Effector memory CD4-positive, alpha-beta T cell (primary cell): ENCODE measurements at regions not wholly inside any gene's neighbourhood (a gene's known extent, or its start where the extent isn't known, plus 50 kb on each side); places are given as distances from the start of the nearest gene placed in this dataset.

Experiments used
- DNase-seq, 3 donors: peaks; one replicate each; pipeline ENCODE4 v3.0.0-alpha.2; 2020
- H3K27ac ChIP-seq: 2 replicates; pipeline ENCODE4 v1.7.0; 2013; ENCODE audit warnings: mild to moderate bottlenecking, low read length, moderate library complexity; ENCODE audit not compliant: insufficient read depth, poor library complexity, severe bottlenecking
- H3K27me3 ChIP-seq: replicated peaks from 2 replicates; pipeline ENCODE4 v1.7.0; 2013; ENCODE audit warnings: mild to moderate bottlenecking, low read length; ENCODE audit not compliant: insufficient read depth, control insufficient read depth, poor library complexity, severe bottlenecking
- H3K36me3 ChIP-seq: 2 replicates; pipeline ENCODE4 v1.7.0; 2013; ENCODE audit warnings: mild to moderate bottlenecking, low read length, moderate library complexity; ENCODE audit not compliant: control insufficient read depth, insufficient read depth
- H3K4me1 ChIP-seq: 2 replicates; pipeline ENCODE4 v1.7.0; 2013; ENCODE audit warnings: low read length, mild to moderate bottlenecking; ENCODE audit not compliant: control insufficient read depth, insufficient read depth, poor library complexity, severe bottlenecking
- H3K4me3 ChIP-seq: 2 replicates; pipeline ENCODE4 v1.7.0; 2013; ENCODE audit warnings: low read length, low read depth, mild to moderate bottlenecking; ENCODE audit not compliant: insufficient read depth, poor library complexity, severe bottlenecking
- H3K9me3 ChIP-seq: 2 replicates; pipeline ENCODE4 v1.7.0; 2013; ENCODE audit warnings: mild to moderate bottlenecking, low read length, moderate library complexity; ENCODE audit not compliant: control insufficient read depth

- Histone ChIP-seq H3K9me3 (no peaks in the 10 kb centered on the region), H3K27me3 (no peaks in the 10 kb centered on the region), H3K27ac (no peak overlapping the region), H3K4me1 (no peaks in the 10 kb centered on the region), H3K36me3 (no peaks in the 10 kb centered on the region), H3K4me3 (no peak overlapping the region)
- DNase-seq, result no peak
Observed at GRCh38 chr3:159151130-159151529, 349.3 kb downstream of the MFSD1 start.

- H3K9me3 ChIP-seq, result no peaks in the 10 kb centered on the region
- H3K4me3 ChIP-seq, result no peak overlapping the region
- no peak for DNase-seq
- no peak overlapping the region for H3K27ac ChIP-seq
- no peaks in the 10 kb centered on the region for H3K27me3 ChIP-seq
- H3K36me3 ChIP-seq, result no peaks in the 10 kb centered on the region
- H3K4me1 ChIP-seq, result no peaks in the 10 kb centered on the region
Observed at GRCh38 chr3:159157275-159157674, 355.4 kb downstream of the MFSD1 start.

- Histone ChIP-seq H3K27me3 (no peaks in the 10 kb centered on the region), H3K36me3 (no peaks in the 10 kb centered on the region), H3K4me3 (no peak overlapping the region), H3K27ac (no peak overlapping the region), H3K9me3 (no peaks in the 10 kb centered on the region), H3K4me1 (no peaks in the 10 kb centered on the region)
- no peak for DNase-seq
Observed at GRCh38 chr3:159158213-159158612, 356.4 kb downstream of the MFSD1 start.

GRCh38 chr3:159158801-159159200 is 356.9 kb downstream of the MFSD1 start:
- H3K4me1 ChIP-seq, result no peaks in the 10 kb centered on the region
- no peak overlapping the region for H3K27ac ChIP-seq
- no peaks in the 10 kb centered on the region for H3K36me3 ChIP-seq
- H3K9me3 ChIP-seq, result no peaks in the 10 kb centered on the region
- no peak for DNase-seq
- H3K4me3 ChIP-seq, result no peak overlapping the region
- no peaks in the 10 kb centered on the region for H3K27me3 ChIP-seq

- no peak for DNase-seq
- Histone ChIP-seq H3K27ac (no peak overlapping the region), H3K9me3 (no peaks in the 10 kb centered on the region), H3K27me3 (no peaks in the 10 kb centered on the region), H3K4me1 (no peaks in the 10 kb centered on the region), H3K36me3 (no peaks in the 10 kb centered on the region), H3K4me3 (no peak overlapping the region)
Observed at GRCh38 chr3:159159546-159159945, 357.7 kb downstream of the MFSD1 start.

GRCh38 chr3:159163656-159164055 is 361.8 kb downstream of the MFSD1 start:
- H3K27me3 ChIP-seq, result no peaks in the 10 kb centered on the region
- no peaks in the 10 kb centered on the region for H3K4me1 ChIP-seq
- H3K36me3 ChIP-seq, result no peaks in the 10 kb centered on the region
- H3K27ac ChIP-seq, result no peak overlapping the region
- H3K9me3 ChIP-seq, result no peaks in the 10 kb centered on the region
- DNase-seq, result no peak
- H3K4me3 ChIP-seq, result no peak overlapping the region

GRCh38 chr3:159165961-159166360 is 364.1 kb downstream of the MFSD1 start:
- no peaks in the 10 kb centered on the region for H3K27me3 ChIP-seq
- no peaks in the 10 kb centered on the region for H3K36me3 ChIP-seq
- no peaks in the 10 kb centered on the region for H3K4me1 ChIP-seq
- no peak overlapping the region for H3K27ac ChIP-seq
- H3K4me3 ChIP-seq, result no peak overlapping the region
- H3K9me3 ChIP-seq, result no peaks in the 10 kb centered on the region
- DNase-seq, result no peak

GRCh38 chr3:159166899-159167586 is 365.2 kb downstream of the MFSD1 start:
- H3K4me1 ChIP-seq, result no peaks in the 10 kb centered on the region
- no peaks in the 10 kb centered on the region for H3K36me3 ChIP-seq
- no peak overlapping the region for H3K27ac ChIP-seq
- H3K4me3 ChIP-seq, result no peak overlapping the region
- no peaks in the 10 kb centered on the region for H3K27me3 ChIP-seq
- H3K9me3 ChIP-seq, result no peaks in the 10 kb centered on the region
- DNase-seq, result no peak

GRCh38 chr3:159168788-159169187 is 366.9 kb downstream of the MFSD1 start:
- Histone ChIP-seq H3K27me3 (no peaks in the 10 kb centered on the region), H3K4me1 (no peaks in the 10 kb centered on the region), H3K27ac (no peak overlapping the region), H3K4me3 (no peak overlapping the region), H3K36me3 (no peaks in the 10 kb centered on the region), H3K9me3 (no peaks in the 10 kb centered on the region)
- no peak for DNase-seq

GRCh38 chr3:159169828-159170227 is 368.0 kb downstream of the MFSD1 start:
- Histone ChIP-seq H3K4me3 (no peak overlapping the region), H3K4me1 (no peaks in the 10 kb centered on the region), H3K9me3 (no peaks in the 10 kb centered on the region), H3K27me3 (no peaks in the 10 kb centered on the region), H3K27ac (no peak overlapping the region), H3K36me3 (no peaks in the 10 kb centered on the region)
- no peak for DNase-seq
